OCI-LY3 (cell line): ENCODE measurements at regions not wholly inside any gene's neighbourhood (a gene's known extent, or its start where the extent isn't known, plus 50 kb on each side); places are given as distances from the start of the nearest gene placed in this dataset.

Experiments
- EZH2phosphoT487 ChIP-seq: fragments of 200-600 bp; shearing (Covaris generic); IDR thresholded peaks from 2 replicates; pipeline ENCODE4 v1.6.1; 2018; ENCODE audit warnings: antibody characterized with exemption, mixed run types, low read depth
- TF ChIP-seq, protein P1 (sequence below): fragments of 200-600, 300-600 bp; sonication (generic); IDR thresholded peaks from 2 replicates; pipeline ENCODE4 v1.5.1; 2014; ENCODE audit warnings: antibody characterized with exemption, low read length, low read depth

DNA sequence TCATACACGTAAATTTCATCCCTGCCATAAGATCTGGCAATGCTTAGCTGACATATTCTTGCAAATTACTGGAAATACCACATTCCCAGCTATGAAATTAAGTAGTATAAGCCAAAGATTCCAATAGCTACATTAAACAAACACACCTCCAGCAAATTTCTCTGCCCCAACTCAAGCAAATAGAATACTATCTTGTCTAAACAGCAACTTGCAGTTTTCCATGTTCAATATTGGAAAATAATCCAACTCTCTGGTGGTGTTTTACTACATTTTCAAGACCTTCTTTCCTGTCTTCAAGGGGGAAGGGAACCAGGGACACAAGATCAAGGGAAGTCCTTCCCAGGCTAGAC, 268.7 kb downstream of the TBL1XR1 start:
- TF ChIP-seq, protein P1, sequence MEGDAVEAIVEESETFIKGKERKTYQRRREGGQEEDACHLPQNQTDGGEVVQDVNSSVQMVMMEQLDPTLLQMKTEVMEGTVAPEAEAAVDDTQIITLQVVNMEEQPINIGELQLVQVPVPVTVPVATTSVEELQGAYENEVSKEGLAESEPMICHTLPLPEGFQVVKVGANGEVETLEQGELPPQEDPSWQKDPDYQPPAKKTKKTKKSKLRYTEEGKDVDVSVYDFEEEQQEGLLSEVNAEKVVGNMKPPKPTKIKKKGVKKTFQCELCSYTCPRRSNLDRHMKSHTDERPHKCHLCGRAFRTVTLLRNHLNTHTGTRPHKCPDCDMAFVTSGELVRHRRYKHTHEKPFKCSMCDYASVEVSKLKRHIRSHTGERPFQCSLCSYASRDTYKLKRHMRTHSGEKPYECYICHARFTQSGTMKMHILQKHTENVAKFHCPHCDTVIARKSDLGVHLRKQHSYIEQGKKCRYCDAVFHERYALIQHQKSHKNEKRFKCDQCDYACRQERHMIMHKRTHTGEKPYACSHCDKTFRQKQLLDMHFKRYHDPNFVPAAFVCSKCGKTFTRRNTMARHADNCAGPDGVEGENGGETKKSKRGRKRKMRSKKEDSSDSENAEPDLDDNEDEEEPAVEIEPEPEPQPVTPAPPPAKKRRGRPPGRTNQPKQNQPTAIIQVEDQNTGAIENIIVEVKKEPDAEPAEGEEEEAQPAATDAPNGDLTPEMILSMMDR: no peak
- no peak for TF ChIP-seq EZH2phosphoT487
